ENCODE measurements at regions not wholly inside any gene's neighbourhood (a gene's known extent, or its start where the extent isn't known, plus 50 kb on each side); places are given as distances from the start of the nearest gene placed in this dataset.
"Not testable (repeated sequence)": the region's sequence is repeated elsewhere in the genome, so short reads cannot be mapped to it uniquely, and the experiment has no call there.

DNA sequence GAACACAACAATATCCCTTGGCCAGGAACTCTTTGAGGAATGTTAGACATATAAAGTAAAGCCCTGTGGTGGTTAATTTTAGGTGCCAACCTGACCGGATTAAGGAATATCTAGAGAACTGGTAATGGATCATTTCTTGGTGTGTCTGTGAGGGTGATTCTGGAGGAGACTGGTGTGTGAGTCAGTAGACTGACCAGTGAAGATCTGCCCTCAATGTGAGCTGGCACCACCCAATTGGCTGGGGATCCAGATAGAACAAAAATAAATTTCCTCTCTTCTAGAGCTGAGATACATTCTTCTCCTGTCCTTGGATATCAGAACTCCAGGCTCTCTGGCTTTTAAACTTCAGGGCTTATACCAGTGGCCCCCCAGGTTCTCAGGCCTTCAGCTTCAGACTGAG, 56.2 kb upstream of the TNPO1 start:
- no peak for DNase-seq (ENCODE audit: low read depth)

DNA sequence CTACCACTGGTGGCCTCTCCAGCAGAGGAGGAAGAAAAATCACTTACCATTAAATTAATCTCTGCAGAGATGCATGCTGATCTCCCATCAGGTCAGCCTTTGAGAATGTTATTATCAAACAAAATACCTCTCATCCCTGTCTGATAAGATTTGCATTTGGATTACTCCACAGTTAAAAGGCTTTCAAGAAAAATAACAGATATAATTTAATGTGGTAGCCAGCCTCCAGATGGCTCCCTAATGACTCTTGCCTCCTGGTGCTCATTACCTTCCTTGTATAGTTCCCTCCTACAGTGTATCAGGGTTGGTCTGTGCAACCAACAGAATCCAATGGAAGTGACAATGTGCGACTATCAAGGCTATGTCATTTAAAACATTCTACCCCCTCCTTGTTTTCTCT, 63.6 kb upstream of the TNPO1 start:
- DNase-seq (ENCODE audit: low read depth): no peak

GRCh38 chr5:72749362-72749997, 67.0 kb upstream of the TNPO1 start:
- no peak for DNase-seq (ENCODE audit: low read depth)

- DNase-seq (ENCODE audit: low read depth): no peak
Observed at GRCh38 chr5:72747826-72748225, 68.6 kb upstream of the TNPO1 start.

GRCh38 chr5:72746736-72747135, 69.7 kb upstream of the TNPO1 start:
- no peak for DNase-seq (ENCODE audit: low read depth)

DNA sequence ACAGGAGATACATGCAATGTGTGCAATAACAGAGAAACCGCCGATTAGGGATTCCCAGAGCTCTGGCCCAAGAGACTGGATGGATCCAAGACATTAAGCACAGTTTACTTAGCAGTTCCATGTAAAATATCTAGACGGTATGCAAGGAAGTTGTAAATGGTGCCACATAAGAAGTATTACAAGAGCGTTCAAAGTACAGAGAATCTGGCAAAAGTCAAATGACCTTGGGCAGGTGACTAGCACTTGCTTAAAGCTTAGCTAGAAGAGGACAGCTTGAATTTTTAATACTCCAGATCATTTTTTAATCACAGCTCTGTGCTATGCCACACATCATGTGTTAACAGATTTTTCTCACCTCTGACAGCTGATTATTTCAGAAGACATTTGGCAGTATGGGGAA, 72.3 kb upstream of the TNPO1 start:
- no peak for DNase-seq (ENCODE audit: low read depth)

DNA sequence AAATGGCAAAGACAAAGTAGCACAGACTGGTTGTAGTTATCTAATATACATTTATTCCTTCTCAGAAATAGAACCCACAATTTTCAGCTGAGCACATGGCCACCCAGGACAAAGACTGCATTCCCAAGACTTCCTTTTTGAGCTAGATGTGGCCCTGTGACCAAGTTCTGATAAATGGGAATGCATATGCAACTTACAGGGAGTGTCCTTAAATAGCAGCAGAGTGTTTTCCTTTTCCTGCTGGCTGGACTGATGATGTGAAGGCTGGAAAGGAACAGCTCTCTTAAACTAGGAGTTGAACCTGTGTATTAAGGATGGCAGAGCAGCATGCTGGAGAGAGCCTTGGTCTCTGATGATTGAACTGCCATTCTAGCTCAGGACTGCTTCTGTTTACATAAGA, 74.7 kb upstream of the TNPO1 start:
- no peak for DNase-seq (ENCODE audit: low read depth)

DNA sequence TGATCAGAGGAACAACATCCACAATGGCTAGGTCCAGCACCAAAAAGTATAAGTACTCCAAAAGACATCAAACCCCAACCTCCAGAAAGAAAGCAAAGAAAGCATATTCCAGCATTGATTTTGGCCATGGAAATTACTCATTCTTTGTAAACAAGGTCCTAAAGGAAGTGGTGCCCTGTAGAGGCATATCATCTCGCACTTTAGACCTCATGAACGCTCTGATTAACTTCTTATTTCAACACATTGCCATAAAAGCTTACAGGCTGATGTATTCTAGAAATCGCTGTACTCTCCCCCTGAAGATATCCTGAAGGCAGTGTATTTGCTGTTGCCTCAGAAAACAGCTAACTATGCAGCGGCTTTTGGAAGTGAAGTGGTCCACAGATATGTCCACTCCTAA, 82.7 kb upstream of the TNPO1 start:
- no peak for DNase-seq (ENCODE audit: low read depth)

DNA sequence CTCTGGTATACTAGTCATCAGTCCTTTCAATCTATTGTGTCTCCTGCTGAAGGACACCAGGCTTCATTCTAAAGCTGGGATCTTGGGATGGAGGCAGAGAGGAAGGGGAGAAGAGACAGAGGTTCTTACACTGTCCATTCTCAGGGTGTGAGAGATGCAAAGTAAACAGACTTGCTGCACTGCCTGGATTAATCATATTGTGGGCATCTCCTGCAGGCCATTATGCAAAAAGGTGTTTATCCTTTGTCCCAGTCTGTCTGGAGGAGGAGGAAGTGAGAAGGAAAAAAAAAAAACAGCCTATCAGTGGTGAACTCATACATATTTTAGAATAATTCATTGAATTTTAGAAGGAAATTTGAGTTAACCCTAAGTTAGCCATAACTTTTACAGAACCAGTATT, 92.9 kb upstream of the TNPO1 start:
- no peak for DNase-seq (ENCODE audit: low read depth)

DNA sequence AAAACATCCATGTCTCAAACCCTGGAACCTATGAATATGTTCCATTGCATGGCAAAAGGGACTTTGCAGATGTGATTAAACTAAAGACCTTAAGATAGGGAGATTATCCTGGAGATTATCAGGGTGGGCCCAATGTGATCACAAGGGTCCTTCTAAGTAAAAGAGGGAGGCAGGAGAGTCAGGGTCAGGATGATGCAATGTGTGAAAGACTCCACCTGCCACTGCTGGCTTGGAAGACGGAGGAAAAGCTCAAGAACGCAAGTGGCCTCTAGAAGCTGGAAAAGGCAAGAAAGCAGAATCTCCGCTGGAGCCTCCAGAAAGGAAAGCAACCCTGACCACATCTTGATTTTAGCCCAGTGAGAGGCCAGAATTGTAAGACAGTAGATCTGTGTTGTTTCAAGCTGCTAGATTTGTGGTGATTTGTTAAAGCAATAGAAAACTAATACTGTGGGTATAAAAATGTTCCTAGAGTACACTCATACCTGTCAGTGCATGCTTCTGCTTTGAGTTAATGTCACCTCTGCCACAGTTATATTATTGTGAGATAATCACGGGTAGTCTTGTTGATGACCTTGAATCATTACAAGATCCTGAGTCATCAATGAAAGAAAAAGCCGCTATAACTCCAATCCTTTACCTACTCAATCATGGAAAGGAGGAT, 93.5 kb upstream of the TNPO1 start:
- no peak for DNase-seq (ENCODE audit: low read depth)

DNA sequence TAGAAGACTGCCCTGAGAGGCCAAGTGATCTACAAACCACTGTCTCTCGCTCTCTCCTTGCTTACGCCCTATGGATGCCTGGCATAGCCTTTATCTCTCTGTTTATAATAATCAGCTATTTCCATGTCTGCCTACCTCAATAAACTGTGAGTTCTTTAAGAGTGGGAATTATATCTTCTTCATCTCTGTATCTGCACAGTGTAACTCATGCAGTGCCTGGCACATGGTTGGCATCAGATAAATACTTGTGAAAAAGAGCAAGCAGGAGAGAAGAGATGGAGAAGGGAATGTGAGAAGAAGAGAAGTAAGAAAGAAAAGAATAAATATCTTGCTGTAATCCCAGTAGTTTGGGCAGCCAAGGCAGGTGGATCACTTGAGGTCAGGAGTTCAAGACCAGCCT, 94.6 kb upstream of the TNPO1 start:
- no peak for DNase-seq (ENCODE audit: low read depth)

- DNase-seq (ENCODE audit: low read depth): no peak
Observed at GRCh38 chr5:72720205-72720604, 96.3 kb upstream of the TNPO1 start.

GRCh38 chr5:72711351-72711750, 105.1 kb upstream of the TNPO1 start:
- DNase-seq (ENCODE audit: low read depth): no peak

DNA sequence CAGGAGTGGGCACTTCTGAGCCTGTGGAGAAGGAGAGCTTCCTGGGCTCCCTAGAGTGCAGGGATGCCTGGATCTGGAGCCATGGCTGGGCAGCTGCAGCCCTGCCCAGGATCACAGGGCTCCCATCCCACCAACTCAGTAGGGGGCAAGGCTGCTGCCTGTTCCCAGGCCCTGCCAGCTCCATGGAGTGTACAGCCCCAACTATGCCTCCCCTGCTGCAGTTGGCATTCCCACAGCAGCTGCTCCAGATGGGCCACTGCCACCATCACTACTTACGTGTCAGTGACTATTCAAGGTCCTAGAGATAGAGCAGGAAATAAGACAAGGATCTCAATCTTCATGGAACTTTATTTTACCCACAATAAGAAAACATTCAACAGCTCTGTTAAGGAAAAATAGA, 107.1 kb upstream of the TNPO1 start:
- no peak for DNase-seq (ENCODE audit: low read depth)

DNA sequence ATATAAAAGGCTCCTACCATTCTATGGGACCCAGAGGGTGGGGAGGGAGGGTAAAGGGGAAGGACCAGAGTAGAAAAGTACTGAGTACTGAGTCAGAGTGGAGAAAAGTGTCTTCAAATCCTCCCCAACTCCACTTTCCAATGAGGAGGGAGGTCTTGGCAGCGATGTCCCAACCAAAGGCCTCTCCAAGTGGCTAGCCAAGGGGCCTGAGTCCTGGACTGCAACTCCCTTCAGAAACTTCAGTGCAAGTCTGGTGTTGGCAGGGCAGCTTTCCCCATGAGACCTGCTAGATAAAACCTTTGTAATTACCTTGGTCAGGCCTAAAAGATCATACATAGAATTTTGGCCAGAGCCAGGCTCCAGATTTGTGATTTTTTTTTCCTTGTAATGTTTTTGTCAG, 111.3 kb upstream of the TNPO1 start:
- no peak for DNase-seq (ENCODE audit: low read depth)

- no peak for DNase-seq (ENCODE audit: low read depth)
Observed at GRCh38 chr5:72703876-72704275, 112.6 kb upstream of the TNPO1 start.

DNA sequence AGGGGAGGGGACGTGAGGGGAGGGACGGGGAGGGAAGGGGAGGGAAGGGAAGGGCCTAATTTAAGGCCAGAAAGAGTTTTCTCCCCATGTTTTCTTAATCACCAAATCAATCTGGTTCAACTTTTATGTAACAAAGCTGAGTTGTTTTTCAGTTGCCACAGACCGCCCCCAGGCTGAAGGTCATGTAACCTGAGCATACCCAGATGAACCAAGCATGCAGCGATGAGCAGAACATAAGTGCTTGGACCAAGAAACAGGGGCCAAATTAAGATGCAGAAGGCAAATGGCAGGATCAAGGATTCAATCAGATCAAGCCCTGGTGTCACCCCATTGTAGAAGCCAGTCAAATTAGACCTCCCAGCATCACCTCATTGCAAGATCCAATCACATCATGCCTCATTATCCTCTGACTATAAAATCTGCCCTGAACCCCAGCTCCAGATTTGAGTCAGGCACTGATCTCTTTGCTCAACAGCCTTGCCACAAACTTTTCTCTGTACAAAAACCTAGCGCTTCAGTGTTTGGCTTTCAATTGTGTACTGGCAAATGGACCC, 113.5 kb upstream of the TNPO1 start:
- DNase-seq (ENCODE audit: low read depth): no peak

GRCh38 chr5:72702105-72702504, 114.4 kb upstream of the TNPO1 start:
- not testable (repeated sequence) for DNase-seq (ENCODE audit: low read depth)

DNA sequence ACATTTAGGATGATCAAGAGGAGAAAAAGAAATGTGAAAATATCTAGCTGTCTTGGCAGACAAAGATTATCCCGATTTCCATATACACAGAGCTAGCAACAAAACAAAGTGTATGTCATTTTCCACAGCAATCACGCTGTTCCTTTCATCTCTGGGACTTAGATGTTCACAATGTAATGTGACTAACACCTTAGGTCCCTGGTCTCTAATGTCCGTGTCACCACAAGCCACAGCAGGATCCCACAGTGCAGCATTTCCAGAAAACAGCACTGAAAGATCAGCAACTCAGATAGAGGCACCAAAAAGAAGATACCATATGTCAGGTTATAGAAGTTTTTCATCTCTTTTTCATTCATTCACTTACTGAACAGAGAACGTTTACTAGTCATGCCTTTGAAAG, 118.0 kb upstream of the TNPO1 start:
- no peak for DNase-seq (ENCODE audit: low read depth)

GRCh38 chr5:72697622-72698021, 118.8 kb upstream of the TNPO1 start:
- no peak for DNase-seq (ENCODE audit: low read depth)

DNA sequence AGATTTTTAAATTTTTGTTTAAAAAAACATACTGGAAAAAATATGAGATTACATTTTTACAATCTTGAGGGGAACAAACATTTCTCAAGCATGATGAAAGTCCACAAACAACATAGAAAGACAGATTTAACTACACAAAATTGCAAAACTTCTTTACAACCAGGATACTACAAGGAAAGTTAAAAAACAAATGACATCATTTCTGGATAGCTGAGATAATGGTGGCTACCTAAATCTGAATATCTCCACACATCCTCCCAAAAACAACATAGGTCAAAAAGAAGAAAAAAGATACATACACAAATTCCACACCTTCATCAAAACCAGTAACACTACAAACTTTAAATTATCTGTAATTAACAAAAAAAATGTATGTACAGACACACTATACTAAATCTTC, 120.8 kb upstream of the TNPO1 start:
- no peak for DNase-seq (ENCODE audit: low read depth)

DNA sequence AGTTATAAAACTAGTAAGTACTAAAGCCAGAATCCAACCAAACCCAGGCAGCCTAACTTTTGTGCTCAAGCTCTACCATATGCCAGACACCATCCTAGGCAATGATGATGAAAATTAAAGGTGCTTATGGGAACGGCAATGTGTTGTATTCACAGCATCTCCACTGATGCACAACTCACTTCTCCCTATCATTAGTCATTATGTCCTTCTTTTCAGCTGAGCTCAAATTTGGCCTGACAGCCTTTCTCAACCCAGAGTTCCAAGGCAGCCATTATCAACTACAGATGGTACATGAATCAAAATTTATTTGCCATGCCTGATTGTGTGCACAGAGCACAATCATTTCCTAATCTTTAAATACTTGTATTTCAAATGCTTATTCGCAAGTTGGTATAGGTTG, 121.6 kb upstream of the TNPO1 start:
- DNase-seq (ENCODE audit: low read depth): no peak

DNA sequence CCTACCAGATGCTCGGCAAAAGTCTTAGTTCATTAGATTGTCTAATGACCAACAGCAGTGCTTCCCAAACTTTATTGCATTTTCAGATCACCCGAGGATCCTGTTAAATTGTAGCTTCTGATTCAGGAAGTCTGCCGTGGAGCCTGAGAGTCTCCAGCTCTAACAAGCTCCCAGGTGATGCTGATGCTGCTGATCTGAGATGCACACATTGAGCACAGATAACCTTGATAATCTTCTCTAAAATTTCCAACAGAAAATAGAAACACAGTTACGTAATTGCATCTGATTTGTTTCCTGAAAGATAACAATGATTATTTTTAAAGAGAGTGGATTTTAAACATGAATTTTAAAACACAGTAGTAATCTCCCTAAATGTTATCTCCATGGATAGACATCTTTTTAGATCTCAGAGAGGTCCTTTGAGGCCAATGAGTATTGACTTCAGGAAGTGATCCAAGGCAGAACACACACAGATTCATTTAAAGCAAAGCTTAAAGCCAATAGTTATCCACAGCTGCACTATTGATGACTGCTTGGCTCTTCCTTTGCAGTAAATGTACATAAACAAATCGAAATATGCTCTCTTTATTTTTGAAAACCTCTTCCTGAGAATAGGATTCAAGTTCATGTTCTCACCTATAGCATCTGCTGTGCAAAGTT, 122.8 kb upstream of the TNPO1 start:
- DNase-seq (ENCODE audit: low read depth): no peak

Measured in stimulated activated CD8-positive, alpha-beta memory T cell treated with anti-CD3 and anti-CD28 coated beads, Interleukin-4, amount 100 ng/mL, for 24 hours (primary cell).